GM12872 (cell line): ENCODE measurements at regions not wholly inside any gene's neighbourhood (a gene's known extent, or its start where the extent isn't known, plus 50 kb on each side); places are given as distances from the start of the nearest gene placed in this dataset.

ENCODE experiments used
- TF ChIP-seq, protein P1 (sequence below): IDR thresholded peaks from 3 replicates; pipeline ENCODE4 v1.5.1; 2011; ENCODE audit warnings: low read depth, mild to moderate bottlenecking, low read length, moderate library complexity; ENCODE audit not compliant: insufficient read depth

DNA sequence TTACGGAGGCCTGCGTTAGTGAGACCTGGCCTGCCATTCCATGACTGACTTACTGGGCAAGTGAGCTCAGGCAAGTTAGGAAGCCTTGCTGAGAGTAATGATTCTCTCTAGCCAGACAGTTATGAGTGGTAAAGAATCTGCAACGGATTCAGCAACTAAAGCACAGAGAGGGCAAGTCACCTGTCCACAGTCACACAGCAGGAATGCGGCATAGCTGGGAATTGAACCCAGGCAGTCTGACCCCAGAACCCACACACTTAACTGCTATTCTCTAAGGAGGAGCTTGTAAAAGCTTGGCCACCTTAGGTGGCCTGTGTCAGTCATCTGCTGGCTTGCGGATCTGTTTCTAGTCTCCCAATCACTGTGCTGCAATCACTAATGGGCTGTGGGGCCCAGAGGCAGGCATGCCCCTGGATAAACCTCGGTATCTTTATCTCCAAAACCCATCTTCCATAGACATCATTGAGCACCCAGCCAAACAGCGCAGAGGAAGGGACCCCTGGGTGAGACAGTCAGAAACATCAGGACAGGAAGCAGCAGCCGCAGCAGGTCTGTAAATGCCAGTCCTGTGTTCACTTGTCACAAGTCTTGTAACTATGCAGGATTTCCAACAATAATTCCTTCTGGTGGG, 215.9 kb upstream of the KCNG1 start:
- TF ChIP-seq, protein P1, sequence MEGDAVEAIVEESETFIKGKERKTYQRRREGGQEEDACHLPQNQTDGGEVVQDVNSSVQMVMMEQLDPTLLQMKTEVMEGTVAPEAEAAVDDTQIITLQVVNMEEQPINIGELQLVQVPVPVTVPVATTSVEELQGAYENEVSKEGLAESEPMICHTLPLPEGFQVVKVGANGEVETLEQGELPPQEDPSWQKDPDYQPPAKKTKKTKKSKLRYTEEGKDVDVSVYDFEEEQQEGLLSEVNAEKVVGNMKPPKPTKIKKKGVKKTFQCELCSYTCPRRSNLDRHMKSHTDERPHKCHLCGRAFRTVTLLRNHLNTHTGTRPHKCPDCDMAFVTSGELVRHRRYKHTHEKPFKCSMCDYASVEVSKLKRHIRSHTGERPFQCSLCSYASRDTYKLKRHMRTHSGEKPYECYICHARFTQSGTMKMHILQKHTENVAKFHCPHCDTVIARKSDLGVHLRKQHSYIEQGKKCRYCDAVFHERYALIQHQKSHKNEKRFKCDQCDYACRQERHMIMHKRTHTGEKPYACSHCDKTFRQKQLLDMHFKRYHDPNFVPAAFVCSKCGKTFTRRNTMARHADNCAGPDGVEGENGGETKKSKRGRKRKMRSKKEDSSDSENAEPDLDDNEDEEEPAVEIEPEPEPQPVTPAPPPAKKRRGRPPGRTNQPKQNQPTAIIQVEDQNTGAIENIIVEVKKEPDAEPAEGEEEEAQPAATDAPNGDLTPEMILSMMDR: no peak

DNA sequence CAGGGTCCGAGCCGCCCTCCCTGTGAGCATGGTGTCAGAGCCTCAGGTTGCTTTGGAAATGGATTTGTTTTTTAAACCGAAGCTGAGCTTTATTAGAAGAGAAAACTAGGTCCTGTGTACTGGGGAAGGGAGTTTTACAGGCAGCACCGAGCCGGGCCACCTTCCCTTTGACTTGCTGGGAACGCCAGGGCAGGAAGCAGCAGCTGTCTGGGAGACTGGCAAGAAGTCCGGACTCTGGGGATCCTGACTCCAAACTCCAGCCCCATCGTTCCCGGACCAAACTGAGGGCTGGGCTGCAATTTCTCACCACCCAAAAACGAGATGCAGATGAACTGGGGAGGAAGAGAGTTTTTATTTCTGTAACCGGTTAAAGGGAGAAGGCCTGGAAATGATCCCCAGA, 214.9 kb upstream of the KCNG1 start:
- TF ChIP-seq, protein P1: no peak

DNA sequence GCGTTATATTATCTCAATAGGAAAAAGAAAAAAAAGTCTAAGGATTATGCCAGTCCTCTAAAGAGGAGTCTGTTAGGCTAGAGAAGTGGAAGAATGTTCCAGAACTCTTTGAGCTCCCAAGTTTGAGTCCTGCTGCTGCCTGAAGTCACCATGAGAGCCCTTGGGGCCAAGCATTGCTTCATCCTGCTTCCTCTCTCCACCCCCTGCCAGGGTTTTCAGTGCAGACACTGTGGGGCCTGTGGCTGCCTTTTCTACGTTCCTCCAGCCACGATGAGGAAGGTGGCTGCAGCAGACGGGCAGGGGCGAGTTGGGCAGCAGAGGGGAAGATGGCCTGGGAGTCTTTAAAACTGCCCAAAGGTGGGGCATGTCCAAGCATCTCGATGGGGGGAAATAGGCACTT, 214.4 kb upstream of the KCNG1 start:
- TF ChIP-seq, protein P1: no peak

GRCh38 chr20:51236421-51236820, 213.5 kb upstream of the KCNG1 start:
- TF ChIP-seq, protein P1: no peak

DNA sequence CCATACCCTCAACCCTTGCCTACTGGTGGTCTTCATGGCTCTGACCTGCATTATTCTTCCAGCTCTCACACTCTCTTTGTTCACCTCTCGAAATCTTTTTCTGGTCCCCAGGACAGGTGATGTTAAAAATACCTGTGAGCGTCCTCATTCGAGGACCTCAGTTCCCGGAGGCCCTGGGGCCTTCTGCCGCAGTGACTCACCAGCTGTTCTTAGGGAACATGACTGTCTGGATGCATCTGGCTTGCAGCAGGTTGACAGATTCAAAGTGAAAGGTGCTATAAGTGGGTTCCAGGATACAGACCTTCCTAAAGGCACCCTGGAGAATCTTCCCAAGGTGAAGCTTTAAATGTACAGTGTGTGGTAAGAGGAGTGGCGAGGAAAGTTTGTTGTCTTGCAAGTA, 210.4 kb upstream of the KCNG1 start:
- TF ChIP-seq, protein P1: no peak

DNA sequence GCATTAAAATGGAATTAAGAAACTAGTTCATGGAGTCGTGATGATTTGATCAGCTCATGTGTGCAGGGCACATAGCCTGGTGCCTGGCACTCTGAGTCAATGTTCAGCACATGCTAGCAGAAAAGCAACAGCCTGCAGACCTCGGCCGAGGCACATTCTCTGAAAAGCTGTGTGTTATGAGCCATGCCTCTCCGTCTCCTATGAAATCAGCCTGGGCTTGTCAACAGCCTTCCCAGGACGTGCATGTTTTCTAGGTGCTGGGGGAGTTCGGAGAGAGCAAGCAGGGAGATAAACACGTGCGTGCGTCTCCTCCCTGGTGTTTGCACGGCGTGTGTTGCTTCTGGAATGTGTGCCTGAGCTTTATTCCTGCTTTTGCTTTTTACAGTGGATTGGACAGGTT, 207.8 kb upstream of the KCNG1 start:
- TF ChIP-seq, protein P1: no peak

DNA sequence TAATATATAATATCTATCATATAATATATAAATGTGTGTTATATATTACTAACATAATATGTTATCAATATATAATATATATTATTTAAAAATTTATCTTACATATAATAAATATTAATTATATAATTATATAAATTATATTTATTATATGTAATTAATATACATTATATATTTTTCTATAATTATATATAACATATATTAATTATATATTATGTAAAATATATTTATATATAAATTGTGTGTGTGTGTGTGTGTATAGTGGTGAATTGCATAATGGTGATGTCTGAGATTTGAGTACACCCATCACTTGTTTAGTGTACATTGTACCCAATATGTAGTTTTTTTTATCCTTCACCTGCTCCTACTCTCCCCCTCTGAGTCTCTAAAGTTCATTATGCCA, 205.9 kb upstream of the KCNG1 start:
- TF ChIP-seq, protein P1: no peak
